Coronary artery (tissue), 2 donors: ENCODE measurements at regions not wholly inside any gene's neighbourhood (a gene's known extent, or its start where the extent isn't known, plus 50 kb on each side); places are given as distances from the start of the nearest gene placed in this dataset.

Experiments used
- DNase-seq: peaks from one replicate; pipeline ENCODE4 v3.0.0-alpha.2; 2017; ENCODE audit warnings: low spot score
- H3K27ac ChIP-seq, 2 donors: fragments of 200-600 bp; sonication (generic); one replicate each; pipeline ENCODE4 v1.5.1; 2016 to 2019
- H3K4me3 ChIP-seq: fragments of 200-600 bp; sonication (generic); 2 replicates; pipeline ENCODE4 v1.5.1; 2016; ENCODE audit warnings: mild to moderate bottlenecking, moderate library complexity
- CTCF ChIP-seq: fragments of 200-600 bp; sonication (generic); IDR thresholded peaks from one replicate; pipeline ENCODE4 v1.5.1; 2019; ENCODE audit warnings: antibody characterized with exemption

GRCh38 chr17:73785958-73786743, 141.9 kb upstream of the SDK2 start:
- DNase-seq, result no peak
- no peak overlapping the region for H3K27ac ChIP-seq
- TF ChIP-seq CTCF, result no peak
- no peak overlapping the region for H3K4me3 ChIP-seq

DNA sequence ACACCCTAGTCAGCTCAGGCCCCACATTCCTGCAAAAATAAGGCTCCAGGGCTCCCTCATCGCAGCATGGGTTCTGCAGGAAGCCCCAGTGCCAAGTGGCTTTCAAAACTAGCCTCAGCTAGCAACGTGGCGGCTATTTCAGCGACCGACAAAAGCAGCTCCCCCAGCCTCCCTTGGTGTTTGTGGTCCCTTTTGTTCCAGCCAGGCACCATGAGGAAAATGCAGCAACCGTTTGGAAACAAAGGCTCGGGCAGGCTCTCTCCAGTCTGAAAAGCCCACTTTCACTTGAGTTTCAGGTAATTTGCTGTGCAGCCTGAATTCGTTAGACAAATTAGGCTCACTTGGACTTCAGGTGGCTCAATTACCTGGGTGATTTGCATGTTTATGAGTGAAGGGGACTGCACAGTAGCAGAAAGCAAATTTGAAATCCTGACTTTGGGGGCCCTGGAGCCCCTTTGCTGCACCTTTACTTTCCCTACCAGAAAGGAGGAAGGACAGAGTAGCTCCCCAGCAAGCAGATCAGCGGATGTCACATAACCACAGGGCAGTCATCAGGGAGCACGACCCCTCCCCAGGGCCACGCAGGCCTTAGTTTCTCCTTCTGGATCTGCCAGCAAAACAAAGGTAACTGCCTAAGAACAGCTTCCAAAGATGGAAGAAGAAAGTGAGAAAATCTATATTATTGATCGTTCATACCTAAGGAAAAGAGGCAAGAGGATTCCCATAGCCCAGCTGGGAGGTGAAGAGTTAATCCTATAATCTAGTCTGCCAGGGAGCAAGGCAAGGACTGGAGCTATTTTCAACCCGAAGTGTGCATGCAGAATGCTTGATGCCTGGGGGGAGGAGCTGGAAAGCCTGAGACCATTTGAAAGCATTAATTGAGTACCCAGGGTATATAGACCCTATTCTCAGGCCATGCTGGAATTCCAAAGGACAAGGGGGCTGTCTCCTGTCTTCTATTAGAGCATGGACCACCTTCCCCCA, 143.1 kb upstream of the SDK2 start:
- H3K27ac ChIP-seq, result no peak overlapping the region
- no peak for DNase-seq
- TF ChIP-seq CTCF, result no peak
- H3K4me3 ChIP-seq, result no peak overlapping the region

DNA sequence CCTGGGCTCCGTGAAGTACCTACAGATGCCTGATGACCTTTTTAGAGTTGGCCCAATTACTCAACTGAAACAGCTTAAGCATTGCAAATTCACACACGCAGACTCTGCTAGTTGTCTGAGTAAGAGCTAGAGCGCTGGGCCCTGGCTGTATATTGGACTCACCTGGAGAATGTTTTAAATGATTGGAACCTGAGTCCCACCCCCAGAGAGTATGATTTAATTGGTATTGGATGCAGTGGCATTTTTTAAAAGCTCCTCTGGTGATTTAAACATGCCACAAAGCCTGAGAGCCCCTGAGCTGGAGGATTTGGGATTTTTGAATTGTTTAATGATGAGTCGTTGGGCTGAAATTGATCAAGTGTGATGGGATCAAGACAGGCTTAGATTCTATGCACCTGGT, 143.9 kb upstream of the SDK2 start:
- no peak for TF ChIP-seq CTCF
- DNase-seq, result no peak
- Histone ChIP-seq H3K27ac (no peak overlapping the region), H3K4me3 (no peak overlapping the region)

DNA sequence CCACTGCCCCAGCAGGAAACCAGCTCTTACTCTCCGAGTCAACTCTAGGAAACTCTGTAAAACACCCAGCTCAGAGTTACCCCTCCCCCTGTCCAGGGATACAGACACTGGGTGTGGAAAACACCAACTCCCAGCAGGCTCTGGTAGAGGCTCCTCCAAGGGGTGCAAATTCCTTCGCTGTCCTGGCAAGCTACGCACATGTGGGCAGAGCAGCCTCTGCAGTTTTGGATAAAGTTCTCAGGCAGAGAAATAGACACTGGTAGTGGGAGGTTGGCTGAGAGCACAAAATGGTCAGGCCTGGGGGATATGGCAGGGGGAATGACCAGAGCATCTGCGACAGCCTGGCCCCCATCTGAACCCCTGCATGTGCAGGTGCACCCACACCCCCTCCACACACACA, 146.9 kb upstream of the SDK2 start:
- no peak overlapping the region for H3K27ac ChIP-seq
- H3K4me3 ChIP-seq, result no peak overlapping the region
- no peak for DNase-seq
- no peak for TF ChIP-seq CTCF

GRCh38 chr17:73791631-73792030, 147.4 kb upstream of the SDK2 start:
- no peak for TF ChIP-seq CTCF
- no peak for DNase-seq
- H3K27ac ChIP-seq, result no peak overlapping the region
- H3K4me3 ChIP-seq, result no peak overlapping the region

GRCh38 chr17:73792994-73793393, 148.7 kb upstream of the SDK2 start:
- DNase-seq, result no peak
- no peak for TF ChIP-seq CTCF

More at GRCh38 chr17:73792994-73793393, 148.7 kb upstream of the SDK2 start:
- no peak overlapping the region for H3K4me3 ChIP-seq
- H3K27ac ChIP-seq, result no peak overlapping the region
